ENCODE measurements at regions not wholly inside any gene's neighbourhood (a gene's known extent, or its start where the extent isn't known, plus 50 kb on each side); places are given as distances from the start of the nearest gene placed in this dataset.

DNA sequence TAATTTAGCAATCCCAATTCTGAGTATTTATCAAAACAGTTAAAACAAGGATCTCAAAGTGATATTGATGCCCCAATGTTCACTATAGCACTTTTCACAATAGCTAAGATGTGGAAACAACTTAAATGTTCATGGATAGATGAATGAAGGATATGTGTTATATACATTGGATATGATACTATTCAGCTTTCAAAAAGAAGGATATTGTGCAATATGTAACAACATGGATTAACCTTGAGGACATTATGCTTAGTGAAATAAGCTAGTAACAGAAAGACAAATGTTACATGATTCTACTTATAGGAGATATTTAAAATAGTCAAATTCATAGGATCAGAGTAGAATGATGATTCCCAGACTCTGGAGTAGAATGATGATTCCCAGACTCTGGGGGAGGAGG, 78.0 kb downstream of the INSIG2 start:
- no peak for DNase-seq
- intact Hi-C loops (cut with DNase I) = no loop called here
- H3K27ac ChIP-seq = no peak overlapping the region
- no peaks in the 10 kb centered on the region for H3K27me3 ChIP-seq
- H3K36me3 ChIP-seq = no peaks in the 10 kb centered on the region
- H3K9me3 ChIP-seq = peaks cover 0 to 6% (median 0%) of the 10 kb centered on the region in 12 donors
- H3K4me1 ChIP-seq = peaks cover 0 to 9% (median 0%) of the 10 kb centered on the region in 12 donors
- no peak for ATAC-seq
- TF ChIP-seq POLR2A (IDR thresholded peaks at IDR 0.05) = no peak
- TF ChIP-seq, protein P1, sequence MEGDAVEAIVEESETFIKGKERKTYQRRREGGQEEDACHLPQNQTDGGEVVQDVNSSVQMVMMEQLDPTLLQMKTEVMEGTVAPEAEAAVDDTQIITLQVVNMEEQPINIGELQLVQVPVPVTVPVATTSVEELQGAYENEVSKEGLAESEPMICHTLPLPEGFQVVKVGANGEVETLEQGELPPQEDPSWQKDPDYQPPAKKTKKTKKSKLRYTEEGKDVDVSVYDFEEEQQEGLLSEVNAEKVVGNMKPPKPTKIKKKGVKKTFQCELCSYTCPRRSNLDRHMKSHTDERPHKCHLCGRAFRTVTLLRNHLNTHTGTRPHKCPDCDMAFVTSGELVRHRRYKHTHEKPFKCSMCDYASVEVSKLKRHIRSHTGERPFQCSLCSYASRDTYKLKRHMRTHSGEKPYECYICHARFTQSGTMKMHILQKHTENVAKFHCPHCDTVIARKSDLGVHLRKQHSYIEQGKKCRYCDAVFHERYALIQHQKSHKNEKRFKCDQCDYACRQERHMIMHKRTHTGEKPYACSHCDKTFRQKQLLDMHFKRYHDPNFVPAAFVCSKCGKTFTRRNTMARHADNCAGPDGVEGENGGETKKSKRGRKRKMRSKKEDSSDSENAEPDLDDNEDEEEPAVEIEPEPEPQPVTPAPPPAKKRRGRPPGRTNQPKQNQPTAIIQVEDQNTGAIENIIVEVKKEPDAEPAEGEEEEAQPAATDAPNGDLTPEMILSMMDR (IDR thresholded peaks at IDR 0.05) = no peak
- no peak overlapping the region for H3K4me3 ChIP-seq

DNA sequence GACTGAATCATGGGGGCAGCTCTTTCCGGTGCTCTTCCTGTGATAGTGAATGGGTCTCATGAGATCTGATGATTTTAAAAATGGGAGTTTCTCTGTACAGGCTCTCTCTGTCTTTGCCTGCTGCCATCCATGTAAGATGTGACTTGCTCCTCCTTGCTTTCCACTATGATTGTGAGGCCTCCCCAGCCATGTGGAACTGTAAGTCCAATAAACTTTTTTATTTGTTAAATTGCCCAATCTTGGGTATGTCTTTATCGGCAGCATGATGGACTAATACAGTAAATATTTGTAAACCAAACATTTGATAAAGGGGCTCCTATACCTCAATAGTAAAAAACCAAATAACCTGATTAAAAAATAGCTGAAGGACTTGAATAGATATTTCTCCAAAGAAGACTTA, 77.3 kb downstream of the INSIG2 start:
- H3K4me3 ChIP-seq = no peak overlapping the region
- peaks cover 0 to 6% (median 0%) of the 10 kb centered on the region in 12 donors for H3K9me3 ChIP-seq
- intact Hi-C loops (cut with DNase I) = no loop called here
- H3K27me3 ChIP-seq = no peaks in the 10 kb centered on the region
- H3K27ac ChIP-seq = no peak overlapping the region
- 66 to 95% (median 84%) methylated on average over 2 of the region's 2 CpGs for WGBS, 4 donors
- H3K36me3 ChIP-seq = no peaks in the 10 kb centered on the region
- peaks cover 0 to 9% (median 0%) of the 10 kb centered on the region in 12 donors for H3K4me1 ChIP-seq
- DNase-seq (no peak), ATAC-seq (no peak)
- TF ChIP-seq POLR2A (IDR thresholded peaks at IDR 0.05) = no peak
- TF ChIP-seq, protein P1 (IDR thresholded peaks at IDR 0.05) = no peak
